HG02623 (cell line): ENCODE measurements at regions not wholly inside any gene's neighbourhood (a gene's known extent, or its start where the extent isn't known, plus 50 kb on each side); places are given as distances from the start of the nearest gene placed in this dataset.
"Not testable (repeated sequence)": the region's sequence is repeated elsewhere in the genome, so short reads cannot be mapped to it uniquely, and the experiment has no call there.

ENCODE experiments used
- ATAC-seq: cut with Tn5 transposase; IDR thresholded peaks from one replicate; pipeline ENCODE4 v1.9.1; 2021; ENCODE audit warnings: moderate library complexity; ENCODE audit not compliant: unreplicated experiment

DNA sequence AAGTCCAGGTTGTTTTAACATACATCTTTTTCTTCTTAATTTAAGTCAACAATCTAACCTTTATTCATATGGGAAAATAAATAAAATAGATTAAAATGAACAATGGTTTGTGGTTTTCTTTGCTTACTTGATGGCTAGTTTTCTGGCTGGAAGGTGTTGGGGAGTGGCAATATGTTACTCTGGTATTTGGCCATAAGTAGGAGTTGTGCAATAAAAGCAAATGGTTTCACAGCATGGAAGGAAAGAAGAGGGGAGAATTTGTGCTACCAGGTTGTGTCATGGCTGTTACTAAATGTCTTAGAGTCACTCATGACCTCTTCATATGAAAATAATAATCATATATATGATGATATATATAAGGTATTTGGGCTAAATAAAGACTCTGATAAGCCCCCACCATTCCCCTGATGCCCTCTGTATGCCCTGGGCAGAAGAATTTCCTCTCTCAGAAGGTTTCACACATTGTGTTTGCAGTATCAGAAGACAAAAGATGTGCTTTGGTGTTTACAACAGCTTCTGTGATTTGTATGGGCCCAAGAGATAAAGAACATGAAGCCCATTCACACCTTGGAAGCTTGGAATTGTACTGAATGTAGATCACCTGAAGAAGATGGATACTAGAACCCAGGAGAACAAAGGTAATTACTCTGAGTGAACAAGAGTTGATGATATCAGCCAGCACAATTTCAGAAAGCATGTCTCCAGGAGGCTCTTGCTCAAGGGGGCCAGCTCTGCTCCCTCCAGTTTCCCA, 160.9 kb downstream of the ALG10B start:
- ATAC-seq = no peak

GRCh38 chr12:38480594-38480993, 164.0 kb downstream of the ALG10B start:
- no peak for ATAC-seq

GRCh38 chr12:38484821-38485449, 168.4 kb downstream of the ALG10B start:
- no peak for ATAC-seq

- ATAC-seq = no peak
Observed at GRCh38 chr12:38488866-38489265, 172.3 kb downstream of the ALG10B start.

DNA sequence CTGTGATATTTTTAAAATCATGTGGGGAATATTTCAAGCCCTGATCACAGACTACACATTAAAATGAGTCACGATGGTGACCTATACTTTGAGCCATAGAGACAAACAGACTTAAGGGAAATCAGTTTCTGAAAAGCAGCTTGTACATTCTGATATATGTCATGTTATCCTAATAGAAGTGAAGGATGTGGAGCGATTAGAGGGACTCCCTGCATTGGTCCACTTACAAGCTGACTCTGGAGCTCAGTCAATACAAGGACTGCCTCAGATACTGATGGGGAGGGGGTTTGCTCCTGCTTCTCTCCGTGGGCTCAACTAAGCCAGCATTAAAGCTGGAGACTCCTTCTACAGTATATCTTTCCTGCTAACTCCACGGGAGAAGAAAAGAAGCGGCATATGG, 173.5 kb downstream of the ALG10B start:
- no peak for ATAC-seq

GRCh38 chr12:38490941-38491340, 174.4 kb downstream of the ALG10B start:
- ATAC-seq = no peak

- no peak for ATAC-seq
Observed at GRCh38 chr12:38501481-38501880, 184.9 kb downstream of the ALG10B start.

GRCh38 chr12:38501991-38502390, 185.4 kb downstream of the ALG10B start:
- ATAC-seq = no peak

DNA sequence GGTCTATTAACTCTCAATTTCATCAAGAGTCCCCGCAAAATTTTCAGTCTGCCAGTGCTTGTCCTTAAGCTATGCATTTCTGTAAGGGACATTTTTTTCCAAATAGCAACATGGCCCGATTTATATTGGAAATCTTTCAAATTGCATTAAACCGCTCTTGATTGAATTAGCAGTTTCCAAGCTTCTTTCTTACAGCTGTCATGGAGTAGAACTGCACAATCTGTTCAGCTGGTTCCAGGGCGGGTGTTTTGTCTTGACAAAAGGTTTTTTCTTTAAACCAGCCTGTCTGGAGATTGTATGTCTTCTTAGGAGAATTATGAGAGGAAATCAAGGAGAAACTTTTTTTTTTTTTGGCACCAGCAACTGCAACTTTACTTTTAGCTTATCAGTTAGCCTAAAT, 185.8 kb downstream of the ALG10B start:
- ATAC-seq = no peak

DNA sequence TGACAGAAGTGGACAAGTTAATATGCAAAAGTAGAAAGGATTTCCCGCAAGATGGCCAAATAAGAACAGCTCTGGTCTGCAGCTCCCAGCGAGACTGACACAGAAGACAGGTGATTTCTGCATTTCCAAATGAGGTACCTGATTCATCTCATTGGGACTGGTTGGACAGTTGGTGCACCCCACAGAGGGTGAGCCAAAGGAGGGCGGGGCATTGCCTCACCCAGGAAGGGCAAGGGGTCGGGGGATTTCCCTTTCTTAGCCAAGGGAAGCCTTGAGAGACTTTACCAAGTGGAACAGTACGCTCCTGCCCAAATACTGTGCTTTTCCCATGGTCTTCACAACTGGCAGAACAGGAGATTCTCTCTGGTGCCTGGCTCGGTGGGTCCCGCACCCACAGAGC, 191.3 kb downstream of the ALG10B start:
- ATAC-seq = no peak

DNA sequence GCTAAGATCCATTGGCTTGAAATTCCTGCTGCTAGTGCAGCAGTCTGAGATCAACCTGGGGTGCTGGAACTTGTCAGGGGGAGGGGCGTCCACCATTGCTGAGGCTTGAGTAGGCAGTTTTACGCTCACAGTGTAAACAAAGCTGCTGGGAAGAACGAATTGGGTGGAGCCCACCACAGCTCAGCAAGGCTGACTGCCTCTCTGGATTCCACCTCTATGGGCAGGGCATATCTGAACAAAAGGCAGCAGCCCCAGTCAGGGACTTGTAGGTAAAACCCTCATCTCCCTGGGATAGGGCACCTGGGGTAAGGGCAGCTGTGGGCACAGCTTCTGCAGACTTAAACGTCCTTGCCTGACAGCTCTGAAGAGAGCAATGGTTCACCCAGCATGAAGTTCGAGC, 191.7 kb downstream of the ALG10B start:
- no peak for ATAC-seq

DNA sequence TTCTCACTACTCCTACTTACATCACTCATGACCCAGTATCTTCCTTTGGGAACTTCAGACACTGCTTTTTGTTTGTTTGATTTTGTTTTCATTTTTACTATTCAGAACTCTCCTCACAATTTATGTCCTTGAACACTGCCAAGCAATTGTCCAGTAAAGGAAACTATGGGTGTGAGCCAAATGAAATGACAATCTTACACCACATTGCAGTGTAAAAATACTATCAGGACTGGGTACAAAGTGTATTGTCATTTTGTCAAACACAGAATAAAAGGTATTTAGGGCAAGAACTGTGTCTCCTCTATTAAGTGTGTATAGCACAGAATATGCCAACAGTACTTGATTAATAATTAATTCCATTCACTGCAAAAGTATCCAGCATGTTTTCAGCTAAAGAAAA, 199.3 kb downstream of the ALG10B start:
- no peak for ATAC-seq

- ATAC-seq = no peak
Observed at GRCh38 chr12:38516418-38516817, 199.8 kb downstream of the ALG10B start.

DNA sequence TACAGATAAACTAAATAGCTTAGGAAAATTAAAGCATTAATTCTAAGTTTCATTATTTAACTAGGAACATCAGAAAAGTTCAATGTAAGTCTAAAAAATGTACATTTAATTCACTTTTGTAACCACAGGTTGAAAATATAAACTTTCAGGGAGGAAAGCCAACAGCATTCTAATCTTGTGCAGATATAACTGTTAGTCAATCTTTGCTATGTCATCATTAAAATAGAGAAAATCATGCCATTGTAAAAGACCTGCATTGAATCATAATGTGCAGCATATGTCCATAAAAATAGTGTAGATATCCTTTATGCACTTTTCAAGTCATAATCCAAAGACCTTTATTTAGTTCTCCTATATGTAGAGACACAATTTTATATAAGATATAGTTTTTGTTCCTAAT, 207.3 kb downstream of the ALG10B start:
- no peak for ATAC-seq

- no peak for ATAC-seq
Observed at GRCh38 chr12:38527631-38528030, 211.1 kb downstream of the ALG10B start.

DNA sequence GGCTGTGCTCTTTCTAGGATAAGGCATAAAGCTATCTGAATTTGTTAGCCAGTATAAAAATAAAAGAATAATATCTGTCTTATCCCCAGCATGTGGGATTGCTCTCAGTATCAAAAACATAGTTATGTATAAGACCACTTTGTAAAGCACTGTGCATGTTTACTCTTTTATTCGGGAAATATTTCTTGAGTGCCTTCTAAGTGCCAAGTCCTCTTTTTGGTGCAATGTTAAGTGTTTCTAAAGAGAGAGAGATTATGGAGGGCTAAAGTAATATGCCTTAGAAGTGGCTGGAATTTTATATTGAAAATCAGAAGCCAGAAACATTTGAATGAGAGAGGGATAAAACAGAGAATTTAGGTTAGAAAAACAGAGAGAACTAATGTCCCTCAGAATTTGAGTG, 212.0 kb downstream of the ALG10B start:
- no peak for ATAC-seq

GRCh38 chr12:38529281-38529680, 212.7 kb downstream of the ALG10B start:
- ATAC-seq = not testable (repeated sequence)

DNA sequence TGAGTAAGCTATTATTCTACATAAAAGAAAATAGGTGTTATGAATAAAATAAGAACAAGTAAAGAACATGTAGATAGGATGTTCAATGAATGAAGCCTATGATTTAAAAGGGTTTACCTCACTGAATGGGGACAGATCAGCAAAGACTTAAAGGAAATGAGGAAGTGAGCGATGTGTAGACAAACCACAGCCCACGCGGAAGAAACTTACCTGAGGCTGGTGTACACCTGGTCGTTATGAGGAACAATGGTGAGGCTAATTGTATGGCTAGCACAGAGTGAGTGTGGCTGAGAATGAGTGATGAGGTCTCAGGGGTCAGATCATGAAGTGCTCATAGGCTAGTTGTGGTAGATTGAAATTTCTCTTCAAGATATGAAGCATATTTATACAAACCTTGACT, 221.7 kb downstream of the ALG10B start:
- no peak for ATAC-seq

- ATAC-seq = no peak
Observed at GRCh38 chr12:38540156-38540555, 223.6 kb downstream of the ALG10B start.

DNA sequence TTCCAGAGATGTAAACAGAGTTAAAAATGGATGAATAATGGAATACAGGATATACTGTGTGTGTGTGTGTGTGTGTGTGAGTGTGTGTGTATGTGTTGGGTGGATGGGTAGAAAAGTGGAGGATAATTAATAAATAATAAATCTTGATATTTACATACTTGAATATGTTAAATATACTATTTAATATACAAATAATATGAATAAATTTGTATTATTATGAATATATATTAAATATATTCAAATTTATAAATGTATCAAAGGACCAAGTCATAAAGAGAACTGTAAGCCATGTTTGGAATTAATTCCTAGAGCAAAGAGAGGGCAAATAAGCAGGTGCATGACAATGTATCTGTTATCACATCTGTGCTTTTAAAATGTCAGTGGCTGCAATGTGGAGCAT, 225.3 kb downstream of the ALG10B start:
- ATAC-seq = no peak

DNA sequence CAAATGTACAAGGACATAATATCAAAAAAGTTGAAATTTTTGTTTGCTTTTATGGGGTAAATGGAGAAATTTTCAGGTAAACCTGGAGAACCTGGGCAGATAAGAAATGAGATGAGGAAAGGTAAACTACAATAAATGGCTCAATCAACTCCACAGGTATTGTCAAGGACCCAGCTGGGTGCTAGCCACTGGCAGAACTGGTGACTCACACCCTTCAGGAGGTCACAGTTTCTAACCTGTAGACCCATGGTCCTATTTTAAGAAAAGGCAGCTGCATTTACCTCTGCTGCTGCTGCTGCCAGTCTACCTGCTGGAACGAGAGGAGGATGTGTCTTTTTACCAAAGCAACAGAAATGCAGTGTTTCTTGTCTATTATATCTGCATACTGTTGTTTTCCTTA, 226.6 kb downstream of the ALG10B start:
- no peak for ATAC-seq

- no peak for ATAC-seq
Observed at GRCh38 chr12:38544330-38545066, 227.9 kb downstream of the ALG10B start.
